HG03135 (cell line): ENCODE measurements at regions not wholly inside any gene's neighbourhood (a gene's known extent, or its start where the extent isn't known, plus 50 kb on each side); places are given as distances from the start of the nearest gene placed in this dataset.

Source experiments
- ATAC-seq: cut with Tn5 transposase; IDR thresholded peaks from one replicate; pipeline ENCODE4 v1.9.1; 2021; ENCODE audit warnings: mild to moderate bottlenecking, moderate library complexity; ENCODE audit not compliant: unreplicated experiment

- ATAC-seq, result no peak
Measured at GRCh38 chr4:89556601-89557305, 249.2 kb upstream of the GPRIN3 start.

- ATAC-seq, result no peak
Measured at GRCh38 chr4:89551191-89551590, 243.6 kb upstream of the GPRIN3 start.

GRCh38 chr4:89549907-89550306, 242.3 kb upstream of the GPRIN3 start:
- no peak for ATAC-seq

GRCh38 chr4:89545315-89545714, 237.7 kb upstream of the GPRIN3 start:
- ATAC-seq, result no peak

- ATAC-seq, result no peak
Measured at GRCh38 chr4:89541998-89542397, 234.4 kb upstream of the GPRIN3 start.

- no peak for ATAC-seq
Measured at GRCh38 chr4:89539797-89540711, 232.5 kb upstream of the GPRIN3 start.

- no peak for ATAC-seq
Measured at GRCh38 chr4:89539374-89539773, 231.8 kb upstream of the GPRIN3 start.

- no peak for ATAC-seq
Measured at GRCh38 chr4:89538886-89539285, 231.3 kb upstream of the GPRIN3 start.

GRCh38 chr4:89538171-89538570, 230.6 kb upstream of the GPRIN3 start:
- no peak for ATAC-seq

GRCh38 chr4:89537281-89537680, 229.7 kb upstream of the GPRIN3 start:
- no peak for ATAC-seq

GRCh38 chr4:89535251-89535650, 227.7 kb upstream of the GPRIN3 start:
- no peak for ATAC-seq

GRCh38 chr4:89534356-89534755, 226.8 kb upstream of the GPRIN3 start:
- ATAC-seq, result no peak

GRCh38 chr4:89531932-89532640, 224.5 kb upstream of the GPRIN3 start:
- no peak for ATAC-seq

- ATAC-seq, result no peak
Measured at GRCh38 chr4:89528526-89529133, 221.0 kb upstream of the GPRIN3 start.

GRCh38 chr4:89521826-89522225, 214.2 kb upstream of the GPRIN3 start:
- no peak for ATAC-seq

GRCh38 chr4:89519771-89520320, 212.2 kb upstream of the GPRIN3 start:
- ATAC-seq, result no peak

GRCh38 chr4:89518259-89518658, 210.7 kb upstream of the GPRIN3 start:
- no peak for ATAC-seq

GRCh38 chr4:89514811-89515210, 207.2 kb upstream of the GPRIN3 start:
- no peak for ATAC-seq

GRCh38 chr4:89511776-89512175, 204.2 kb upstream of the GPRIN3 start:
- ATAC-seq, result no peak

- peak; percentile 100 for ATAC-seq
Measured at GRCh38 chr4:89509708-89510281, 202.2 kb upstream of the GPRIN3 start.
